ENCODE measurements at regions not wholly inside any gene's neighbourhood (a gene's known extent, or its start where the extent isn't known, plus 50 kb on each side); places are given as distances from the start of the nearest gene placed in this dataset.

DNA sequence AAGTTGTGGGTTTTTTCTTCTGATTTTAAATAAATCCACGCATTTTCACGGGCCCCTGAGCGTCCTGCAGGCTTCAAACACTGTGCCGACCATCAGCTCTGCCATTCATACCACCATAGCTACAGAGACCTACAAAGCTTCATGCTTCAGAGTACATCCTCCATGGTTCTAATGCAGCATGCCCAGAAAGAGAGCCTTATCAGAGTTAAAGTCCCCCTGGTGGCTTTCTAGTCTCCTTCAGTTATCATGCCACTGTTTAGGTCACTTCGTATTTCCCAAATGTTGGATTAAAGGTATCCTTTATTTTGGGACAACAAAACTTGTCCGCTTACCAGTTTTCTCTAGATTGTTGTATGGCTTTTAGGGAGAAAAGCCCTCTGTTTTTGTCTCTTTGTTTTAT, 66.7 kb upstream of the VCX2 start:
- intact Hi-C loops (cut with micrococcal nuclease; ENCODE audit: unreplicated experiment): no loop called here
- TF ChIP-seq, protein P1, sequence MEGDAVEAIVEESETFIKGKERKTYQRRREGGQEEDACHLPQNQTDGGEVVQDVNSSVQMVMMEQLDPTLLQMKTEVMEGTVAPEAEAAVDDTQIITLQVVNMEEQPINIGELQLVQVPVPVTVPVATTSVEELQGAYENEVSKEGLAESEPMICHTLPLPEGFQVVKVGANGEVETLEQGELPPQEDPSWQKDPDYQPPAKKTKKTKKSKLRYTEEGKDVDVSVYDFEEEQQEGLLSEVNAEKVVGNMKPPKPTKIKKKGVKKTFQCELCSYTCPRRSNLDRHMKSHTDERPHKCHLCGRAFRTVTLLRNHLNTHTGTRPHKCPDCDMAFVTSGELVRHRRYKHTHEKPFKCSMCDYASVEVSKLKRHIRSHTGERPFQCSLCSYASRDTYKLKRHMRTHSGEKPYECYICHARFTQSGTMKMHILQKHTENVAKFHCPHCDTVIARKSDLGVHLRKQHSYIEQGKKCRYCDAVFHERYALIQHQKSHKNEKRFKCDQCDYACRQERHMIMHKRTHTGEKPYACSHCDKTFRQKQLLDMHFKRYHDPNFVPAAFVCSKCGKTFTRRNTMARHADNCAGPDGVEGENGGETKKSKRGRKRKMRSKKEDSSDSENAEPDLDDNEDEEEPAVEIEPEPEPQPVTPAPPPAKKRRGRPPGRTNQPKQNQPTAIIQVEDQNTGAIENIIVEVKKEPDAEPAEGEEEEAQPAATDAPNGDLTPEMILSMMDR (conservative IDR thresholded peaks at IDR 0.05): no peak
- no peak for TF ChIP-seq EZH2 (IDR thresholded peaks at IDR 0.05; ENCODE audit: low read depth)
- H3K36me3 ChIP-seq (ENCODE audit: low read depth): no peaks in the 10 kb centered on the region

DNA sequence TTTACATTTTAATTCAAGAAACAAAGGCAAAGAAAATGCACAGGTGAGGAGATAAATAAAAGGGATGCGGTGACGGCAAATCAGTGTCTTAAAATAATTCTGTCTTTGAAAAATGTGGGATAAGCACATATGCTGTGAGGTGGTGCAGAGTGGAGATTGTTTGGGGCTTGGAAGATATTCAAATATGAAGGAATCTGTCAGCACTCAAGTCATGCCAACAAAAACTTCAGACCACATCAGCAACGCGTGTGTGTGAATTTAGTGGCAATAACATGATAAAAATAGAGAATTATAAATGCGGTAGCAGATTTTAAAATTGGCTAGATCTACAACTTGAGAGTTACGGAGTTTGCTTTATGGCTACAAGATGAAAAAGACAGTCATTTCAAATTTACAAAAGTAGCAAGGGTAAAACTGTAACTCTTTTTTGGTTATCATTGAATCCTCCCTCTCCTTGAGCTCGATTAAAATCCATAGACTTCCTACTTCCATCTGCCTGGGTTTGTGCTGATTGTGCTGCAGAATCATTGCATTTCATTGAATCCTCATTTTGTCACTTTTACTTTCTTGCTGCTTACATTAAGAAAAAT, 71.5 kb upstream of the VCX2 start:
- no peak overlapping the region for H2AFZ ChIP-seq
- H3F3A ChIP-seq (ENCODE audit: insufficient read depth, low read depth): no peaks in the 10 kb centered on the region
- H3K4me1 ChIP-seq (replicated peaks; ENCODE audit: insufficient read depth): no peaks in the 10 kb centered on the region
- no peaks in the 10 kb centered on the region for H3K9me2 ChIP-seq (ENCODE audit: insufficient read depth)
- no peaks in the 10 kb centered on the region for H4K20me1 ChIP-seq (ENCODE audit: insufficient read depth)
- TF ChIP-seq, protein P1 (conservative IDR thresholded peaks at IDR 0.05): no peak
- TF ChIP-seq EZH2 (IDR thresholded peaks at IDR 0.05; ENCODE audit: low read depth): no peak
- POLR2A ChIA-PET (ENCODE audit: unreplicated experiment): no interaction called here
- H3K4me2 ChIP-seq: no peak overlapping the region
- no TSS peak for BruUV-seq (replicated peaks)
- H3K9me3 ChIP-seq (ENCODE audit: insufficient read depth, low read depth): no peaks in the 10 kb centered on the region
- DNase-seq: no peak
- no peaks in the 10 kb centered on the region for H3K36me3 ChIP-seq (ENCODE audit: low read depth)
- no peaks in the 10 kb centered on the region for H3K79me2 ChIP-seq (ENCODE audit: low read depth)
- H3K27ac ChIP-seq: no peak overlapping the region
- no peaks in the 10 kb centered on the region for H3K27me3 ChIP-seq (ENCODE audit: insufficient read depth, low read depth)
- H3K4me3 ChIP-seq: no peak overlapping the region
- CTCF ChIA-PET: no interaction called here
- intact Hi-C loops (cut with micrococcal nuclease; ENCODE audit: unreplicated experiment): no loop called here

More for the DNA sequence above, 66.7 kb upstream of the VCX2 start:
- CTCF ChIA-PET: no interaction called here
- no peaks in the 10 kb centered on the region for H3F3A ChIP-seq (ENCODE audit: insufficient read depth, low read depth)
- H2AFZ ChIP-seq: no peak overlapping the region
- no peak overlapping the region for H3K27ac ChIP-seq
- POLR2A ChIA-PET (ENCODE audit: unreplicated experiment): no interaction called here
- no peaks in the 10 kb centered on the region for H3K79me2 ChIP-seq (ENCODE audit: low read depth)
- DNase-seq: no peak
- no peaks in the 10 kb centered on the region for H3K9me2 ChIP-seq (ENCODE audit: insufficient read depth)
- H4K20me1 ChIP-seq (ENCODE audit: insufficient read depth): no peaks in the 10 kb centered on the region
- no TSS peak for BruUV-seq (replicated peaks)
- H3K4me2 ChIP-seq: no peak overlapping the region
- H3K4me3 ChIP-seq: no peak overlapping the region
- H3K27me3 ChIP-seq (ENCODE audit: insufficient read depth, low read depth): no peaks in the 10 kb centered on the region
- no peaks in the 10 kb centered on the region for H3K4me1 ChIP-seq (replicated peaks; ENCODE audit: insufficient read depth)
- H3K9me3 ChIP-seq (ENCODE audit: insufficient read depth, low read depth): no peaks in the 10 kb centered on the region

DNA sequence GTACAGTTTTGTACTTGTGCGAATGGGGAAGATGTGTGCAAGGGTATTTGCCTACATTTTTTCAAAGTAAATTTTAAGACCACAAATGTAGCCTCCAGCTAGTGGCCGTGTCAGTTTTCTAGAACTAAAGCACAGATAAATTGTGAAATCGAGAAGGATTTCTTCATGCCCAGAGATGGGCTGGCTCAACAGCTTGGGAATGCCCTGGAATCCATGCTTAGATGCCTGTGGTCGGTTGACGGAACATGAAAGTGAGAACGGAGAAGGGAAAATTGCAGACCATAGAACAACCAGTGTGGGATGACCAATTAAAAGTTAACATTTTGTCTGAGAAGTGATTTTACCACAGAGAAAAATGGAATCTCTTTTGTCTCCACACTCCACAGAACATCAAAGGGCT, 73.2 kb upstream of the VCX2 start:
- no TSS peak for BruUV-seq (replicated peaks)
- no peaks in the 10 kb centered on the region for H3K9me2 ChIP-seq (ENCODE audit: insufficient read depth)
- H3F3A ChIP-seq (ENCODE audit: insufficient read depth, low read depth): no peaks in the 10 kb centered on the region
- no peak overlapping the region for H3K4me3 ChIP-seq
- POLR2A ChIA-PET (ENCODE audit: unreplicated experiment): no interaction called here
- H4K20me1 ChIP-seq (ENCODE audit: insufficient read depth): no peaks in the 10 kb centered on the region
- intact Hi-C loops (cut with micrococcal nuclease; ENCODE audit: unreplicated experiment): no loop called here
- no peak overlapping the region for H3K27ac ChIP-seq
- DNase-seq: no peak
- H3K9me3 ChIP-seq (ENCODE audit: insufficient read depth, low read depth): no peaks in the 10 kb centered on the region
- CTCF ChIA-PET: no interaction called here
- no peak for TF ChIP-seq EZH2 (IDR thresholded peaks at IDR 0.05; ENCODE audit: low read depth)
- TF ChIP-seq, protein P1 (conservative IDR thresholded peaks at IDR 0.05): no peak
- H3K4me1 ChIP-seq (replicated peaks; ENCODE audit: insufficient read depth): no peaks in the 10 kb centered on the region
- H3K79me2 ChIP-seq (ENCODE audit: low read depth): no peaks in the 10 kb centered on the region
- H3K36me3 ChIP-seq (ENCODE audit: low read depth): no peaks in the 10 kb centered on the region
- H2AFZ ChIP-seq: no peak overlapping the region
- no peak overlapping the region for H3K4me2 ChIP-seq
- no peaks in the 10 kb centered on the region for H3K27me3 ChIP-seq (ENCODE audit: insufficient read depth, low read depth)

Measured in PC-9 (cell line).